Endothelial cell of umbilical vein (primary cell): ENCODE measurements at regions not wholly inside any gene's neighbourhood (a gene's known extent, or its start where the extent isn't known, plus 50 kb on each side); places are given as distances from the start of the nearest gene placed in this dataset.

ENCODE experiments used
- BruUV-seq: library from RNA; stranded (reverse); fragments of 400-500 nt; replicated peaks from 2 replicates; lab custom pipeline; 2021; lab: Mats Ljungman, UMichigan
- CTCF ChIA-PET: fragments of 300-600, 350-600 bp; sonication (Branson Sonifier 250); formaldehyde crosslinking; loops from one replicate; lab custom pipeline; 2021; ENCODE audit warnings: antibody characterized with exemption, inconsistent platforms; lab: Charles Lee
- POLR2A ChIA-PET: fragments of 300-600, 350-600 bp; sonication (Branson Sonifier 250); formaldehyde crosslinking; loops from one replicate; lab custom pipeline; 2021; ENCODE audit warnings: antibody characterized with exemption, inconsistent platforms; lab: Charles Lee
- DNase-seq: peaks from one replicate; pipeline ENCODE4 v3.0.0-alpha.2; 2011; ENCODE audit warnings: low read depth, low spot score
- FAIRE-seq: peaks from 2 replicates; lab custom pipeline; 2011; peaks lifted over from hg19 to GRCh38; lab: Jason Lieb, UNC
- H2AFZ ChIP-seq: 2 replicates; pipeline ENCODE4 v1.6.0; 2012; ENCODE audit warnings: low read depth, low read length, control low read depth, inconsistent platforms
- H3K27ac ChIP-seq: 2 replicates; pipeline ENCODE4 v1.5.1; 2011; ENCODE audit warnings: low read depth, mild to moderate bottlenecking, control low read depth, low read length, moderate library complexity; ENCODE audit not compliant: insufficient read depth
- H3K27me3 ChIP-seq, 2 experiments: 2 replicates each; pipeline versions ENCODE4 v1.6.0 to v1.6.1; 2011; ENCODE audit warnings: low read length in 2 of 2, mixed read lengths in 1 of 2; ENCODE audit not compliant: control insufficient read depth in 2 of 2, insufficient read depth in 2 of 2
- H3K36me3 ChIP-seq, 2 experiments: 2 replicates in 1 of 2; 3 replicates in 1 of 2; pipeline ENCODE4 v1.5.1; 2011; ENCODE audit warnings: low read length in 2 of 2, mild to moderate bottlenecking in 1 of 2, moderate library complexity in 1 of 2; ENCODE audit not compliant: control insufficient read depth in 2 of 2, insufficient read depth in 2 of 2; ENCODE audit errors: extremely low read depth in 1 of 2
- H3K4me1 ChIP-seq: 3 replicates; pipeline ENCODE4 v1.5.1; 2011; ENCODE audit warnings: mild to moderate bottlenecking, low read length; ENCODE audit not compliant: control insufficient read depth, insufficient read depth; ENCODE audit errors: extremely low read depth
- H3K4me2 ChIP-seq: 2 replicates; pipeline ENCODE4 v1.6.1; 2011; ENCODE audit warnings: low read length, control low read depth, mixed read lengths; ENCODE audit not compliant: insufficient read depth
- H3K4me3 ChIP-seq, 3 experiments: fragments of 200-600 bp in 1 of 3; sonication (generic), shearing (Covaris generic) in 1 of 3; replicated peaks in 1 of 3; 2 replicates each; pipeline ENCODE4 v1.5.1; 2011 to 2016; ENCODE audit warnings: control low read depth in 3 of 3, low read length in 3 of 3, mild to moderate bottlenecking in 2 of 3, inconsistent platforms in 1 of 3, low read depth in 1 of 3, moderate library complexity in 1 of 3; ENCODE audit not compliant: insufficient read depth in 1 of 3
- H3K79me2 ChIP-seq: 2 replicates; pipeline ENCODE4 v1.6.0; 2012; ENCODE audit warnings: low read length, inconsistent platforms; ENCODE audit not compliant: control insufficient read depth, insufficient read depth
- H3K9ac ChIP-seq: replicated peaks from 2 replicates; pipeline ENCODE3; 2011; ENCODE audit warnings: low read length, control low read depth; ENCODE audit not compliant: insufficient read depth; ENCODE audit errors: extremely low read depth
- H3K9me1 ChIP-seq: replicated peaks from 3 replicates; pipeline ENCODE4 v1.6.0; 2011; ENCODE audit warnings: mild to moderate bottlenecking, low read length; ENCODE audit not compliant: control insufficient read depth, insufficient read depth; ENCODE audit errors: extremely low read depth
- H3K9me3 ChIP-seq: replicated peaks from 2 replicates; pipeline ENCODE4 v1.5.1; 2012; ENCODE audit warnings: low read length, inconsistent platforms; ENCODE audit not compliant: control insufficient read depth, insufficient read depth
- H4K20me1 ChIP-seq: replicated peaks from 2 replicates; pipeline ENCODE3; 2011; ENCODE audit warnings: mild to moderate bottlenecking, low read length; ENCODE audit not compliant: control insufficient read depth, insufficient read depth; ENCODE audit errors: extremely low read depth
- EZH2 ChIP-seq: IDR thresholded peaks from 2 replicates; pipeline ENCODE4 v1.6.1; 2012; ENCODE audit warnings: borderline replicate concordance, low read depth, mild to moderate bottlenecking, moderate library complexity, low read length, inconsistent platforms; ENCODE audit not compliant: severe bottlenecking
- FOS ChIP-seq: IDR thresholded peaks from 2 replicates; pipeline ENCODE4 v1.6.1; 2011; ENCODE audit warnings: mild to moderate bottlenecking, low read length, moderate library complexity, borderline replicate concordance; ENCODE audit not compliant: insufficient read depth
- GATA2 ChIP-seq: IDR thresholded peaks from 2 replicates; pipeline ENCODE4 v1.7.0; 2011; ENCODE audit warnings: low read depth, mild to moderate bottlenecking, moderate library complexity, mixed read lengths, low read length; ENCODE audit not compliant: insufficient read length, insufficient read depth
- JUN ChIP-seq: IDR thresholded peaks from 2 replicates; pipeline ENCODE4 v1.6.1; 2011; ENCODE audit warnings: borderline replicate concordance, low read depth; ENCODE audit not compliant: insufficient read length, insufficient read depth
- MYC ChIP-seq: IDR thresholded peaks from one replicate; pipeline ENCODE4 v1.6.1; 2011; ENCODE audit warnings: mild to moderate bottlenecking, low read depth, low read length
- POLR2A ChIP-seq: IDR thresholded peaks from 2 replicates; pipeline ENCODE4 v1.6.1; 2012; ENCODE audit warnings: low read depth, mild to moderate bottlenecking, control low read depth, low read length
- POLR2AphosphoS5 ChIP-seq: IDR thresholded peaks from 2 replicates; pipeline ENCODE4 v1.6.1; 2012; ENCODE audit warnings: low read depth, mild to moderate bottlenecking, control low read depth, low read length, moderate library complexity; ENCODE audit not compliant: insufficient read depth
- dilution Hi-C: fragments of 300-500 bp; cut with MboI; formaldehyde crosslinking; loops from one replicate; pipeline ENCODE4 v1.15.0; 2019; ENCODE audit warnings: low sequenced_read_pairs; ENCODE audit not compliant: extremely low pct_ligation_motif_present
- intact Hi-C: fragments of 100-400 bp; cut with micrococcal nuclease; formaldehyde crosslinking; loops from one replicate; pipeline ENCODE4 v1.10.0; 2022
- TF ChIP-seq, protein P1 (sequence below): IDR thresholded peaks from 2 replicates; pipeline ENCODE4 v1.6.1; 2011; ENCODE audit not compliant: insufficient read depth, insufficient read length
- TF ChIP-seq, protein P2 (sequence below), 2 donors: IDR thresholded peaks; 1 replicate in 1 of 2; 2 replicates in 1 of 2; pipeline ENCODE4 v1.5.1; 2011; ENCODE audit warnings: low read length in 2 of 2, mild to moderate bottlenecking in 2 of 2, moderate library complexity in 2 of 2, control low read depth in 1 of 2, inconsistent platforms in 1 of 2, low read depth in 1 of 2; ENCODE audit not compliant: insufficient read depth in 1 of 2; ENCODE audit errors: extremely low read depth in 1 of 2

DNA sequence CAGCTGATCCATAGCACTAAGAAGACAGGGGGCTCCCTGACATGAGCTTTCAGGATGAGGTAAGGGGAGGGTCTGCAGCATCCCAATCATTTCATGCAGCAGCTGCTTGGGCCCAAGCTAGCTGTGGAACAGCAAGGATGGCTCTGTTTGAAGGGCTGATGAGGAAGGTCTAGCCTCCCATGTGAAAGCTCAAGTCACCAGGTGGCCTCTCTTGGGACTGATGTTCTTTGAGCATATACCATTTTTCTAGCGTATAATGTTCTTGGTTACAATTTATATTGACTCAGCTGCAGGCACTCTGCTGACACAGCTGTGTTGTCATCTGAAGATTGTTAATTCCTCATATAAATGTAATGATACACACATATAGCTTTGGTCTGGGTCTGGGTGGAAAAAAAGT, 87.0 kb downstream of the CD200R1L start:
- Histone ChIP-seq H3K9me3 (no peaks in the 10 kb centered on the region), H4K20me1 (no peaks in the 10 kb centered on the region), H3K4me2 (no peak overlapping the region), H2AFZ (no peak overlapping the region), H3K27me3 (no peaks in the 10 kb centered on the region), H3K36me3 (no peaks in the 10 kb centered on the region), H3K4me1 (peaks cover 16% of the 10 kb centered on the region), H3K4me3 (no peak overlapping the region), H3K9ac (no peak overlapping the region), H3K79me2 (no peaks in the 10 kb centered on the region), H3K27ac (no peak overlapping the region), H3K9me1 (no peaks in the 10 kb centered on the region)
- dilution Hi-C loops (no loop called here), intact Hi-C loops (no loop called here)
- ChIA-PET CTCF (interaction anchor here (3.6 kb wide), 1 partner anchor 25 kb away, joined by 20 read pairs; no protein-coding TSS in a partner anchor), POLR2A (no interaction called here)
- FAIRE-seq, result no peak
- TF ChIP-seq MYC, result no peak
- no TSS peak for BruUV-seq
- DNase-seq, result no peak

DNA sequence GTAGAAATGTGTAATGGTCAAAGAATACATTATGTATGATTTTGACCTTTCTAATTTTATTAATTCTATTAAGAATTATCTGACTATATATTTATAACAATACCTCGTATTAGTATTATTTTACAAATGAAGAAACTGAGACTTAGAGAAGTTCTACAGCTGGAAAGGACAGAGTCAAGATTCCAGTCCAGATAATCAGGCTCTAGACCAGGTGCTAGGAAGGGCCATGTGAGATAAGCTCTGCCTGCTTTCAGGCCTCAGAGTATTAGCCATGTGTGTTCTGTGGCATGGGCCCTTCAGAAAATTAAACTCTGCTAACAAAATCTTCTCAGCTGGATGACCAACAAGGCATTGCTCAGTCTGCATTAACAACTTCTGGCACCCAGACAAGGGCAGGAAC, 87.5 kb downstream of the CD200R1L start:
- Histone ChIP-seq H3K27ac (no peak overlapping the region), H3K4me3 (no peak overlapping the region), H3K9me3 (no peaks in the 10 kb centered on the region), H3K9me1 (no peaks in the 10 kb centered on the region), H3K9ac (no peak overlapping the region), H2AFZ (no peak overlapping the region), H3K79me2 (no peaks in the 10 kb centered on the region), H3K36me3 (no peaks in the 10 kb centered on the region), H3K4me2 (no peak overlapping the region), H4K20me1 (no peaks in the 10 kb centered on the region), H3K4me1 (peaks cover 16% of the 10 kb centered on the region), H3K27me3 (no peaks in the 10 kb centered on the region)
- dilution Hi-C loops, result no loop called here
- ChIA-PET POLR2A (no interaction called here), CTCF (interaction anchor here (3.6 kb wide), 1 partner anchor 24 kb away, joined by 20 read pairs; no protein-coding TSS in a partner anchor)
- DNase-seq (no peak), FAIRE-seq (no peak)
- intact Hi-C loops, result no loop called here
- TF ChIP-seq, protein P1, sequence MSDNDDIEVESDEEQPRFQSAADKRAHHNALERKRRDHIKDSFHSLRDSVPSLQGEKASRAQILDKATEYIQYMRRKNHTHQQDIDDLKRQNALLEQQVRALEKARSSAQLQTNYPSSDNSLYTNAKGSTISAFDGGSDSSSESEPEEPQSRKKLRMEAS, result no peak
- TF ChIP-seq POLR2AphosphoS5 (no peak), JUN (no peak), EZH2 (no peak), GATA2 (no peak), MYC (no peak), FOS (no peak), POLR2A (no peak)
- TF ChIP-seq, protein P2, sequence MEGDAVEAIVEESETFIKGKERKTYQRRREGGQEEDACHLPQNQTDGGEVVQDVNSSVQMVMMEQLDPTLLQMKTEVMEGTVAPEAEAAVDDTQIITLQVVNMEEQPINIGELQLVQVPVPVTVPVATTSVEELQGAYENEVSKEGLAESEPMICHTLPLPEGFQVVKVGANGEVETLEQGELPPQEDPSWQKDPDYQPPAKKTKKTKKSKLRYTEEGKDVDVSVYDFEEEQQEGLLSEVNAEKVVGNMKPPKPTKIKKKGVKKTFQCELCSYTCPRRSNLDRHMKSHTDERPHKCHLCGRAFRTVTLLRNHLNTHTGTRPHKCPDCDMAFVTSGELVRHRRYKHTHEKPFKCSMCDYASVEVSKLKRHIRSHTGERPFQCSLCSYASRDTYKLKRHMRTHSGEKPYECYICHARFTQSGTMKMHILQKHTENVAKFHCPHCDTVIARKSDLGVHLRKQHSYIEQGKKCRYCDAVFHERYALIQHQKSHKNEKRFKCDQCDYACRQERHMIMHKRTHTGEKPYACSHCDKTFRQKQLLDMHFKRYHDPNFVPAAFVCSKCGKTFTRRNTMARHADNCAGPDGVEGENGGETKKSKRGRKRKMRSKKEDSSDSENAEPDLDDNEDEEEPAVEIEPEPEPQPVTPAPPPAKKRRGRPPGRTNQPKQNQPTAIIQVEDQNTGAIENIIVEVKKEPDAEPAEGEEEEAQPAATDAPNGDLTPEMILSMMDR (IDR thresholded peaks at IDR 0.05; ENCODE audit: extremely low read depth in 1 of 2, insufficient read depth in 1 of 2, low read depth in 1 of 2, low read length in 2 of 2), result no peak
- no TSS peak for BruUV-seq
